ENCODE measurements at regions not wholly inside any gene's neighbourhood (a gene's known extent, or its start where the extent isn't known, plus 50 kb on each side); places are given as distances from the start of the nearest gene placed in this dataset.

GRCh38 chr16:26365161-26365940, 673.6 kb downstream of the HS3ST4 start:
- no peak for TF ChIP-seq CTCF (conservative IDR thresholded peaks at IDR 0.05; ENCODE audit: low read depth)
- no peak overlapping the region for H3K27ac ChIP-seq
- ChIA-PET POLR2A (ENCODE audit: low non-redundant PET) (no interaction called here), CTCF (no interaction called here)
- DNase-seq (ENCODE audit: low spot score), result no peak

- CTCF ChIA-PET, result interaction anchor here (0.6 kb wide), 1 partner anchor 199 kb away, joined by 3 read pairs; no protein-coding TSS in a partner anchor
- POLR2A ChIA-PET (ENCODE audit: low non-redundant PET), result no interaction called here
These were observed 679.6 kb downstream of the HS3ST4 start for GRCh38 chr16:26371349-26371869.

GRCh38 chr16:26374279-26374925, 682.6 kb downstream of the HS3ST4 start:
- POLR2A ChIA-PET (ENCODE audit: low non-redundant PET), result no interaction called here
- CTCF ChIA-PET, result no interaction called here
- H3K27ac ChIP-seq, result no peak overlapping the region

More at GRCh38 chr16:26371349-26371869, 679.6 kb downstream of the HS3ST4 start:
- H3K27ac ChIP-seq, result no peak overlapping the region
- no peak for DNase-seq (ENCODE audit: low spot score)
- no peak for TF ChIP-seq CTCF (conservative IDR thresholded peaks at IDR 0.05; ENCODE audit: low read depth)

GRCh38 chr16:26382586-26382985, 684.1 kb upstream of the C16orf82 start:
- TF ChIP-seq CTCF (conservative IDR thresholded peaks at IDR 0.05; ENCODE audit: low read depth), result no peak
- CTCF ChIA-PET, result no interaction called here
- no peak overlapping the region for H3K27ac ChIP-seq
- no peak for DNase-seq (ENCODE audit: low spot score)
- POLR2A ChIA-PET (ENCODE audit: low non-redundant PET), result no interaction called here

More at GRCh38 chr16:26374279-26374925, 682.6 kb downstream of the HS3ST4 start:
- DNase-seq (ENCODE audit: low spot score), result no peak
- no peak for TF ChIP-seq CTCF (conservative IDR thresholded peaks at IDR 0.05; ENCODE audit: low read depth)

- CTCF ChIA-PET, result no interaction called here
- no peak for DNase-seq (ENCODE audit: low spot score)
- TF ChIP-seq CTCF (conservative IDR thresholded peaks at IDR 0.05; ENCODE audit: low read depth), result no peak
- H3K27ac ChIP-seq, result no peak overlapping the region
- POLR2A ChIA-PET (ENCODE audit: low non-redundant PET), result no interaction called here
These were observed 680.6 kb upstream of the C16orf82 start for GRCh38 chr16:26386096-26386495.

GRCh38 chr16:26391833-26392232, 674.9 kb upstream of the C16orf82 start:
- CTCF ChIA-PET, result no interaction called here
- no peak for DNase-seq (ENCODE audit: low spot score)
- H3K27ac ChIP-seq, result no peak overlapping the region
- POLR2A ChIA-PET (ENCODE audit: low non-redundant PET), result no interaction called here
- TF ChIP-seq CTCF (conservative IDR thresholded peaks at IDR 0.05; ENCODE audit: low read depth), result no peak
